ENCODE measurements at regions not wholly inside any gene's neighbourhood (a gene's known extent, or its start where the extent isn't known, plus 50 kb on each side); places are given as distances from the start of the nearest gene placed in this dataset.
A peak's percentile ranks its signal among the peaks of the same experiment; 100 is the strongest.

DNA sequence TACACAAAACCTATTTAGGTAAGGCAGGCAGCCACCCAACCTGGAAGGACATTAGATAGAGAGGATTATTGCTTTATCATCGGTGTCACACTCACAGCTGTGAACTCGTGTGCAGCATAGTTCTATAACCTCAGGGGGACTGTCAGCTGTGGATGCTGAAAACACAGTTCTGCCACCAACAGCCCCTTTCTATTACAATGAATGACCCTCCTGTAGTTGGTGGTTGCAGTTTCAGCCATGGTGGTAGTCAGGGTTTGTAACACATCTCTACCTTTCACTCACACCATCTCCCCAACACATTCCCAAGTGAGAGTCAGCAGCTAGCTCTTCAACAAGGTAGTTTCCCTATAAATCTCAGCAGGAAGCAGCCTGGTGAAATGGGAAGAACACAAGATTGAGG, 136.8 kb downstream of the ZC3H11B start:
- DNase-seq (ENCODE audit: low spot score): no peak

GRCh38 chr1:219472596-219472995, 140.3 kb downstream of the ZC3H11B start:
- no peak for DNase-seq (ENCODE audit: low spot score)

GRCh38 chr1:219467524-219467923, 145.4 kb downstream of the ZC3H11B start:
- DNase-seq (ENCODE audit: low spot score): no peak

DNA sequence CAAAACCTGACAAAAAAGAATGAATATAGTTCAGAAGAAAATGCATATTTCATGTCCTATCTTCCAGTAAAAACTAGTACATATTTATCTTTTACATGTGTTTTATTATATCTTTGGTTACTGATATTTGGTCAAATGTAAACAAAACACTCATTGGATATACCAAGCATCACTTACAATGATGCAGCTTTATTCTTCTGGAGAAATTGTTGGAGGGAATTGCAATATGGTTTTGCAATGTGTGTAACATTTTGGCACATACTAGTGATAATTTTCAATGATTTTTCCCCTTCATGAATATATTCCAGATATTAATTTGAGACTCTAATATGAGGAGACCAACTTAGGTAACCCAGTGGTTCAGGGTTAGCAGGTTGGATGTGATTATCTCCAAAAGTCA, 146.1 kb downstream of the ZC3H11B start:
- DNase-seq (ENCODE audit: low spot score): no peak

- DNase-seq (ENCODE audit: low spot score): no peak
Measured at GRCh38 chr1:219465212-219466093, 147.5 kb downstream of the ZC3H11B start.

DNA sequence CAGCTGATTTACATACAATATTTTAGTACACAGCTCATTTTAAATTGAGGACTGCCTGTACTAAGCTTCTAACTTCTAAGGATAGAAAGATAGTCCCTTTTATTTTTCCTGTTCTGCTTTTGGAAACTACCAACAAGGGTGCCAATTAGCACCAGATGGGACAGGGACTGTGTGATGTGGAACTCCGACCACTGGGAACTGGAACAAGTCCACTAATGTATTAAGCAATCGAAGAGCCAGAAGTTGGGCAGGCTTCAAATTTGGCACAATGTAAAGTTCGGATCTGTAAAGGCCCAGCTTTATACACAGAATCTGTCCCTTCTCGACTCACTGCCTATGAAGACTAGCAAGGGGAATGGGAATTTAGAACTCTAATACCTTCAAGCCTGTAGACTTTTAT, 149.3 kb downstream of the ZC3H11B start:
- DNase-seq (ENCODE audit: low spot score): peak; percentile 57

DNA sequence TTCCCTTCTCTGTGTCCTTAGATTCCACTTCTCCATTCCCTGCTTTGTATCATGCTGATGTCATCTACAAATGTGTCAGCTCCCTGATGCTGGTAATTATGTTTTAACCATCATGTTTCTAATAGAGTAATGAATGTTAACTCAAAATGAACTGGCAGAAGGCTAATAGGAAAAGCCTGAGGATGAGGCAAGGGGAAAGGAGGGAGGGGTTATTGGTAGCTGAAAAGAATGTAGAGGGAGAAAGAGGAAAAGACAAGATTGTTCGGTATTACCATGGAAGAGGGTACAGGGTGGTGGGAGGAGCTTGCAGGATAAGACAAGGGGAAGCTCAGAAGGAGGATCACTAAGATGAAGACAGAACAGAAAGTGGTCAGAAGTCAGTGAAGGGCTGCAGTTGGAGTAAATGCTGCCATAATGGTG, 150.9 kb downstream of the ZC3H11B start:
- DNase-seq (ENCODE audit: low spot score): no peak

- peak; percentile 55 for DNase-seq (ENCODE audit: low spot score)
Measured at GRCh38 chr1:219460896-219461815, 151.7 kb downstream of the ZC3H11B start.

- no peak for DNase-seq (ENCODE audit: low spot score)
Measured at GRCh38 chr1:219460081-219460895, 152.6 kb downstream of the ZC3H11B start.

DNA sequence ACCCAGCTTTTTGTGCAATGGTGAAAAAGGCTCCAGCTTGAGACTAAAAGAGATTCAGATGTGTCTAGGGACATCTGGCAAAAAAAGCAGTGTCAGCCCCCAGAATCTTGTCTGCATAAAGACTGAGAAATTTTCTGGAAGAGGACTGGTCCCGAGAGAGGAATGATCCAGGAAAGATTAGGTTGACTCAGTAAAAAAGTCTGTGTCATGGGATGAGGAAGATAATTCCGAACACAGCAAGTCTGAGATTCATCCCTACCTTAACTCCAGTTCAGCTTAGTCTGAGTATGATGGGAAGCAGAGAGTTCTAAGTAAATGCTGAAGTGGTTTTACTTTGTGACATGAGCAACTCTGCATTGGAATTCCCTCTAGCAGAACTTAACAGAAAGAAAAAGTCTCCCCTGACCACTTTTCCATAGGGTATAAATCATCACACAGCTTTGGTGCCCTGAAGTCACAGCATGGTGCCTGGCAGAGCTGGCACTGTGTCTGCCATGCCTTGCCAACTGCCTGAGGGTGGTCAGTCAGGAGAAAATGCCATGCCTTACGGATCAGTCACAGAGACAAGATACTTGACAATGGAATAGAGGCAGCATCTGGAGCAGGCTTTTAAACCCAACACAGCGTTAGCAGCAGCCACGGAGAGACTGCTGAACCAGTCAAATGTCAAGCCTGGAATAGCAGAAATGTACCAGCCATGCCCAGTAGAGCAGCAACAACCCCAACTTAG, 153.4 kb downstream of the ZC3H11B start:
- no peak for DNase-seq (ENCODE audit: low spot score)

- DNase-seq (ENCODE audit: low spot score): no peak
Measured at GRCh38 chr1:219446288-219446687, 166.6 kb downstream of the ZC3H11B start.

DNA sequence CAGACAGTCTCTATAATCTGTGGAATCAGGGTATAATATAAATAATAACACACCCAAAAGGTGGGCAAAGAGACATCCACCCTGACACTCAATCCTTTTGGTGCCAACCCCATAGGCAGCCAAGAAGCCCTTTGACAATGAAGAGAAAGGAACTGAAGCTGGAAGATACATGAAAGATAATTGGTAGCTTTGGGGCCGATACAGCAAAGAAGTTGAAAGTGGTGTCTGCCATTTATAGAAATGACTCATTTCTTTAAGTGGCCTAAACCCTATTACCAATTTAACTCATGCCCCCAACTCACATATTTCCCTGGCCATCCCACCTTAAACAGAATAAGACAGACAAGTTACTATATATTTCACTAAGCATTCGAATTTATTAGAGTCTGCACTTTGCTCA, 167.0 kb downstream of the ZC3H11B start:
- DNase-seq (ENCODE audit: low spot score): no peak

GRCh38 chr1:219444474-219444873, 168.4 kb downstream of the ZC3H11B start:
- no peak for DNase-seq (ENCODE audit: low spot score)

DNA sequence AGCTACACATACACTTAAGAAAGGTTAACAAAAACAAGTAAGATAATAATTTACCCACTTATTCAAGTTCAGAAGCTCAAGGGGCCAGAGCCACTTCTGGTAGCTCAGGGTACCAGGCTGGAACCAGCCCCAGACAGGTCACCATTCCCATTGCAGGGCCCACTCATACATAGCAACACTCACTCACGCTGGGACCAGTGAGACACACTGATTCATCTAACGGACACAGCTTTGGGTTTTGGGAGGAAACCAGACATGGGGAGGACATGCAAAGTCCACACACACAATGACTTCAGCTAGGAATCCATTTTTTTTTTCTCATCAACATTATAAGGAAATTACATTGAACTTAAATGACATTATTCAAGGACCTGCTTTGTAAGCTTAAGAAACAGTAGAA, 169.1 kb downstream of the ZC3H11B start:
- no peak for DNase-seq (ENCODE audit: low spot score)

GRCh38 chr1:219442611-219443061, 170.3 kb downstream of the ZC3H11B start:
- no peak for DNase-seq (ENCODE audit: low spot score)

GRCh38 chr1:219441884-219442283, 171.0 kb downstream of the ZC3H11B start:
- DNase-seq (ENCODE audit: low spot score): no peak

GRCh38 chr1:219439376-219439775, 173.5 kb downstream of the ZC3H11B start:
- no peak for DNase-seq (ENCODE audit: low spot score)

DNA sequence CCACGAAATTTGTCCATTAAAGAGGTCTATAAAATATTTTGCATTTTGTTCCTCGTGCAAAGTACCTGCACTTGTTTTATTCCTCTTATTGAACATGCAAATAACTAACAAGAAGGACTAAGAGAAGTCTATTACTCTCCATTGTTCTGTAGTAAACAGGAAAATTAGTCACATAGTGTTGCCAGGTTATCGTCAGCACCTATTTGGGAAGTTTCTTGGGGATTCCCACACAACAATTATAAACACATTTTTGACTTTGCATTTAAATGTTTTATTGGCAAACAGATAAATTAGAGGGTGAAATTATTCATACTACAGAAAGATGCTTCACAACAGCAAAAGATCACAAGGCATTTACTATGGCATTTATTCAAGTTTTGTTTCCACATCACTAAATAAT, 174.5 kb downstream of the ZC3H11B start:
- DNase-seq (ENCODE audit: low spot score): no peak

GRCh38 chr1:219434923-219435297, 178.0 kb downstream of the ZC3H11B start:
- DNase-seq (ENCODE audit: low spot score): no peak

DNA sequence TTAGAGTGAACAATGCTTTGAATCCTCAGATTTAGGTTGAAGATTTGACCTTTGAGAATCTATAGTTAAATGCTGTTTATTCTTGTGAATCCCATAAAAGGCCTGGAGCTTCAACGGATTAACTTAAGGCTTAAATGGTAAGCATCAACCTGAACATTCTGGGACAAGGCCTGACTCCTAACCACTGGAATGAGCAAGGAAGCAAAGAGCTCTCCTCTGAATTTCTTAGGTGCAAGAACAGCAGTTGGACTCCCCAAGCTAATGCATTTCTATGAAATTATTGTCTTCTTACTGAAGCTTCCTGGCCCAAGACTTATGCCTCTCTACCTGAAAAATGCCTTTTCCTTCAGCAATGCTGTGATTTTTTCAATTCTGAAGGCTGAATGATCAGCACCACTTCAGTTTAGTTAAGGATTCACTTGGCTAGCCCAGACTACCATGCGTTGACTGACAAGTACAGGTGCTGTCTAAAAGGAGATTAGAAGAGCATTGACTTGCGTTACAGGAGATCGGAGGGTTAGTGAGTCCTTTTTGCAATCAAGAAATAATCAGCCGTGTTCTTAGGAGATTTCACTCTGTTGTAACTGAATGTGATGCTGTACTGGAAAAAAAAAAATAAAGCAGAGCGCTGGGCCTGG, 178.5 kb downstream of the ZC3H11B start:
- DNase-seq (ENCODE audit: low spot score): no peak

Measured in Ammon's horn (tissue), 1 donor.